RWPE2 (cell line): ENCODE measurements at regions not wholly inside any gene's neighbourhood (a gene's known extent, or its start where the extent isn't known, plus 50 kb on each side); places are given as distances from the start of the nearest gene placed in this dataset.

Experiments used
- ATAC-seq: fragments of 200-7000 bp; cut with Tn5 transposase; 3 replicates; pipeline ENCODE4 v1.9.1; 2021; ENCODE audit warnings: low read depth
- DNase-seq: peaks from one replicate; pipeline ENCODE4 v3.0.0-alpha.2; 2020; ENCODE audit warnings: low spot score
- H3K27ac ChIP-seq: fragments of 450-650 bp; 2 replicates; pipeline ENCODE4 v1.5.1; 2017; ENCODE audit warnings: mild to moderate bottlenecking; ENCODE audit not compliant: poor library complexity, severe bottlenecking
- H3K27me3 ChIP-seq: fragments of 250-450 bp; sonication (Bioruptor Pico); 2 replicates; pipeline ENCODE4 v1.5.1; 2021; ENCODE audit warnings: mild to moderate bottlenecking, moderate library complexity; ENCODE audit not compliant: insufficient read depth, poor library complexity, severe bottlenecking
- H3K36me3 ChIP-seq: fragments of 250-450 bp; sonication (Bioruptor Pico); 2 replicates; pipeline ENCODE4 v1.5.1; 2020; ENCODE audit warnings: low read depth, mild to moderate bottlenecking, moderate library complexity
- H3K4me1 ChIP-seq: fragments of 250-450 bp; sonication (Bioruptor Pico); 2 replicates; pipeline ENCODE4 v1.5.1; 2021; ENCODE audit warnings: mild to moderate bottlenecking, moderate library complexity; ENCODE audit not compliant: insufficient read depth, poor library complexity, severe bottlenecking
- H3K4me3 ChIP-seq: fragments of 250-450 bp; sonication (Bioruptor Pico); 2 replicates; pipeline ENCODE4 v1.5.1; 2021; ENCODE audit warnings: mild to moderate bottlenecking, moderate library complexity; ENCODE audit not compliant: severe bottlenecking
- H3K9me3 ChIP-seq: fragments of 250-450 bp; sonication (Bioruptor Pico); 2 replicates; pipeline ENCODE4 v1.5.1; 2021; ENCODE audit warnings: mild to moderate bottlenecking, moderate library complexity; ENCODE audit not compliant: severe bottlenecking
- CTCF ChIP-seq: fragments of 450-650 bp; IDR thresholded peaks from one replicate; pipeline ENCODE4 v1.5.1; 2017; ENCODE audit warnings: mild to moderate bottlenecking, moderate library complexity; ENCODE audit not compliant: poor library complexity, severe bottlenecking

- no peak for DNase-seq
- H3K27me3 ChIP-seq, result no peaks in the 10 kb centered on the region
- H3K4me3 ChIP-seq, result no peak overlapping the region
- no peak for TF ChIP-seq CTCF
- no peaks in the 10 kb centered on the region for H3K36me3 ChIP-seq
- ATAC-seq, result no peak
- no peaks in the 10 kb centered on the region for H3K9me3 ChIP-seq
- no peak overlapping the region for H3K27ac ChIP-seq
- no peaks in the 10 kb centered on the region for H3K4me1 ChIP-seq
These were observed 263.2 kb downstream of the TOX3 start for GRCh38 chr16:52283584-52284375.

- Histone ChIP-seq H3K9me3 (no peaks in the 10 kb centered on the region), H3K4me3 (no peak overlapping the region), H3K4me1 (no peaks in the 10 kb centered on the region), H3K27me3 (no peaks in the 10 kb centered on the region), H3K36me3 (no peaks in the 10 kb centered on the region), H3K27ac (no peak overlapping the region)
- DNase-seq (no peak), ATAC-seq (no peak)
- no peak for TF ChIP-seq CTCF
These were observed 263.9 kb downstream of the TOX3 start for GRCh38 chr16:52283018-52283417.

- ATAC-seq (no peak), DNase-seq (no peak)
- Histone ChIP-seq H3K36me3 (no peaks in the 10 kb centered on the region), H3K27me3 (no peaks in the 10 kb centered on the region), H3K4me3 (no peak overlapping the region), H3K27ac (no peak overlapping the region), H3K9me3 (no peaks in the 10 kb centered on the region), H3K4me1 (no peaks in the 10 kb centered on the region)
- no peak for TF ChIP-seq CTCF
These were observed 266.9 kb downstream of the TOX3 start for GRCh38 chr16:52280086-52280485.

- H3K9me3 ChIP-seq, result no peaks in the 10 kb centered on the region
- no peaks in the 10 kb centered on the region for H3K4me1 ChIP-seq
- H3K4me3 ChIP-seq, result no peak overlapping the region
- TF ChIP-seq CTCF, result no peak
- no peaks in the 10 kb centered on the region for H3K27me3 ChIP-seq
- no peak for DNase-seq
- H3K36me3 ChIP-seq, result no peaks in the 10 kb centered on the region
- H3K27ac ChIP-seq, result no peak overlapping the region
- no peak for ATAC-seq
These were observed 275.7 kb downstream of the TOX3 start for GRCh38 chr16:52271088-52271750.

GRCh38 chr16:52265446-52265861, 281.5 kb downstream of the TOX3 start:
- no peaks in the 10 kb centered on the region; the same call in 1 of the 2 replicates for H3K36me3 ChIP-seq
- H3K27ac ChIP-seq, result no peak overlapping the region
- no peaks in the 10 kb centered on the region for H3K9me3 ChIP-seq
- H3K27me3 ChIP-seq, result no peaks in the 10 kb centered on the region
- ATAC-seq (no peak), DNase-seq (no peak)
- no peaks in the 10 kb centered on the region for H3K4me1 ChIP-seq
- TF ChIP-seq CTCF, result no peak
- no peak overlapping the region for H3K4me3 ChIP-seq
